Type B pancreatic cell (in vitro differentiated cells): ENCODE measurements at regions not wholly inside any gene's neighbourhood (a gene's known extent, or its start where the extent isn't known, plus 50 kb on each side); places are given as distances from the start of the nearest gene placed in this dataset.

Experiments used
- DNase-seq: peaks from one replicate; pipeline ENCODE4 v3.0.0; 2021; ENCODE audit warnings: mixed read lengths; ENCODE audit not compliant: unreplicated experiment; ENCODE audit errors: extremely low spot score
- H3K27ac Mint-ChIP-seq: 2 replicates; pipeline ENCODE4 v1.8.0; 2021; ENCODE audit warnings: mild to moderate bottlenecking, mixed read lengths
- H3K27me3 Mint-ChIP-seq: 2 replicates; pipeline ENCODE4 v1.8.0; 2021; ENCODE audit warnings: mixed read lengths
- H3K36me3 Mint-ChIP-seq: 2 replicates; pipeline ENCODE4 v1.8.0; 2021; ENCODE audit warnings: mixed read lengths
- H3K4me1 Mint-ChIP-seq: one replicate; pipeline ENCODE4 v1.8.0; 2021; ENCODE audit warnings: mixed read lengths; ENCODE audit not compliant: unreplicated experiment
- H3K4me3 Mint-ChIP-seq: 2 replicates; pipeline ENCODE4 v1.8.0; 2021; ENCODE audit warnings: mild to moderate bottlenecking, mixed read lengths
- H3K9me3 Mint-ChIP-seq: 2 replicates; pipeline ENCODE4 v1.8.0; 2021; ENCODE audit warnings: mixed read lengths
- TF ChIP-seq, protein P1 (sequence below): fragments of 200-600 bp; sonication (generic); conservative IDR thresholded peaks from 2 replicates; pipeline ENCODE4 v1.5.0; 2021; ENCODE audit warnings: antibody characterized with exemption, mild to moderate bottlenecking

DNA sequence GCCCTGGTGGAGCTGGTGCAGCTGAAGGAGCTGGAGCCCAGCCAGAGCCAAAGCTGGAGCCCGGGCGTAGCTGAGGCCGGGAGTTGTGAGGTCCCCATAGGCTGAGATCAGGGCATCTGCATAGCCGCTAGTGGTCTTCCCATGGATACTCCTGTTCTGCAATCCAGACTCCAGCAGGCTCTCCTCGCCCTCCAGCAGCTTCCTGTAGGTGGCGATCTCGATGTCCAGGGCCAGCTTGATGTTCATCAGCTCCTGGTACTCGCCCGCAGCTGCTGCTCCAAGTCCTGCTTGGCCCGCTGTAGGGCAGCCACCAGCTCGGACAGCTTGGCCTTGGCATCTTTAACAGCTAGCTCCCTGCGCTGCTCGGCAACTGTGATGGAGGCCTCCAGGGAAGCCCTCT lies 966.1 kb downstream of the FSCB start:
- Mint-ChIP-seq H3K9me3 (no peaks in the 10 kb centered on the region), H3K4me1 (peaks cover 5% of the 10 kb centered on the region), H3K27me3 (no peaks in the 10 kb centered on the region), H3K36me3 (no peaks in the 10 kb centered on the region), H3K4me3 (no peak overlapping the region), H3K27ac (no peak overlapping the region)
- TF ChIP-seq, protein P1, sequence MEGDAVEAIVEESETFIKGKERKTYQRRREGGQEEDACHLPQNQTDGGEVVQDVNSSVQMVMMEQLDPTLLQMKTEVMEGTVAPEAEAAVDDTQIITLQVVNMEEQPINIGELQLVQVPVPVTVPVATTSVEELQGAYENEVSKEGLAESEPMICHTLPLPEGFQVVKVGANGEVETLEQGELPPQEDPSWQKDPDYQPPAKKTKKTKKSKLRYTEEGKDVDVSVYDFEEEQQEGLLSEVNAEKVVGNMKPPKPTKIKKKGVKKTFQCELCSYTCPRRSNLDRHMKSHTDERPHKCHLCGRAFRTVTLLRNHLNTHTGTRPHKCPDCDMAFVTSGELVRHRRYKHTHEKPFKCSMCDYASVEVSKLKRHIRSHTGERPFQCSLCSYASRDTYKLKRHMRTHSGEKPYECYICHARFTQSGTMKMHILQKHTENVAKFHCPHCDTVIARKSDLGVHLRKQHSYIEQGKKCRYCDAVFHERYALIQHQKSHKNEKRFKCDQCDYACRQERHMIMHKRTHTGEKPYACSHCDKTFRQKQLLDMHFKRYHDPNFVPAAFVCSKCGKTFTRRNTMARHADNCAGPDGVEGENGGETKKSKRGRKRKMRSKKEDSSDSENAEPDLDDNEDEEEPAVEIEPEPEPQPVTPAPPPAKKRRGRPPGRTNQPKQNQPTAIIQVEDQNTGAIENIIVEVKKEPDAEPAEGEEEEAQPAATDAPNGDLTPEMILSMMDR = no peak
- no peak for DNase-seq

DNA sequence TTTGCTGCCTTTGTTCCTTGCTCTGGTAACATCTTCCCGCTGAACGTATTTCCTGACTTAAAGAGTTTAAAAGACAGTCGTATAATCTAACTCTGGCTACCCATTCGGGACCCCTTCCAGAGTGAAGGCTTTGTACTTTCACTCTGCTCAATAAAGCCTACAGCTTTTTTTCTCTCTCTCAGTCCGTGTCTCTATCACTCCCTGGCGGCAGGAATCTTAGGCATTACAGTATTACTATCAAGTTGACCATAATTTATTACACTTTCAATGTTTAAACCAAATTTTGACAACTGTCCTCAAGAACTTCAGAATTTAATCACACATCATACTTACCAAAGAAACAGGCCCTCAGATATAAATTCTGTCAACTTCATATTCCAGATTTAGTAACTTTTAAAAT lies 967.9 kb downstream of the FSCB start:
- TF ChIP-seq, protein P1 = peak; percentile 68
- peaks cover 5% of the 10 kb centered on the region for H3K4me1 Mint-ChIP-seq
- H3K4me3 Mint-ChIP-seq = no peak overlapping the region
- no peaks in the 10 kb centered on the region for H3K27me3 Mint-ChIP-seq
- peaks cover 6% of the 10 kb centered on the region for H3K9me3 Mint-ChIP-seq
- H3K36me3 Mint-ChIP-seq = no peaks in the 10 kb centered on the region
- DNase-seq = no peak
- H3K27ac Mint-ChIP-seq = no peak overlapping the region

DNA sequence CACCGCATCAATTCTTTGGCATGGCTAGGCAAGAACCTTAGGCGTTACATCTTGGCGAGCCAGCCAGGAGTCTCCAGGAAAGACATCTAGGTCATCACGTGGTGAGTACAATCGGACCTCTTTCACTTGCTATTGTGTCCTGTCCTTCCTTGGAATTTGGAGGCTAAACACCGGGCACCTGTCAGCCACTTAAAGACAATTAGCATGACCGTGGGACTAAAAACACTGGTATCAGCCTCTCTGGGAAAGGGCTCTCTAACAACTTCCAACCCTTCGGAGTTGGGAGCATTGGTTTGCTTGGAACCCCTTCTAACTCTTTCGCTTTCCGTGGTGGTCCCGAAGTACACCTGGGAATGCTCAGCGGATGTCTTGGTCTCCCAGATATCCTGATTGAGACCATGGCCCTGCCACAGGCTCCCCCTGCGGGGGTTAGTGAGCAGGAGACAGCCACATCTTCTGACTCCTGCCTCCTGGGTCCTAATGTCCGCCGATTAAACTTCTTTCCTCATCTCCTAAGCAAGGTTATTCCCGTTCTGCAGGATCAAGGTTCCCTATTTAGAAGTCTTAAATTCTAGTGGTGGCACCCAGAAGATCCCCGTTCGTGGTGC lies 971.7 kb downstream of the FSCB start:
- peaks cover 5% of the 10 kb centered on the region for H3K4me1 Mint-ChIP-seq
- H3K27ac Mint-ChIP-seq = no peak overlapping the region
- TF ChIP-seq, protein P1 = no peak
- H3K4me3 Mint-ChIP-seq = no peak overlapping the region
- peaks cover 6% of the 10 kb centered on the region for H3K9me3 Mint-ChIP-seq
- no peak for DNase-seq
- H3K36me3 Mint-ChIP-seq = no peaks in the 10 kb centered on the region
- H3K27me3 Mint-ChIP-seq = no peaks in the 10 kb centered on the region

DNA sequence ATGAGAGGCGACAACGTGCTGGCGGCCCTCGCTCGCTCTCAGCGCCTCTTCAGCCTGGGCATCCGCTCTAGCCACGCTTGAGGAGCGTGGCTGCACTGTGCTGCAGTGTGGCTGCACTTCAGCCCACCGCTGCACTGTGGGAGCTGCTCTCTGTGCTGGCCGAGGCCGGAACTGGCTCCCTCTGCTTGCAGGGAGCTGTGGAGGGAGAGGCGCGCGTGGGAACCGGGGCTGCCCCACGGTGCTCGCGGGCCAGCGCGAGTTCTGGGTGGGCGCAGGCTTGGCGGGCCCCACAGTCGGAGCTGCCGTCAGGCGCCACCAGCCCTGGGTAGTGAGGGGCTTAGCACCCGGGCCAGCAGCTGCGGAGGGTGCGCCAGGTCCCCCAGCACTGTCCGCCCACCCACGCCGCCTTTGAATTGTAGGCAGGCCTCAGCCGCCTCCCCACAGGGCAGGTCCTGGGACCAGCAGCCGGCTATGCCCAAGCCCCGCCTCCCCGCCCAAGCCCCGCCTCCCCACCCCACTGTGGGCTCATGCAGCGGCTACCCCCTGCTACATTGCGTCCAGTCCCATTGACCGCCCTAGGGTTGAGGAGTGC lies 974.2 kb downstream of the FSCB start:
- Mint-ChIP-seq H3K36me3 (no peaks in the 10 kb centered on the region), H3K27me3 (no peaks in the 10 kb centered on the region), H3K4me1 (no peaks in the 10 kb centered on the region), H3K4me3 (no peak overlapping the region), H3K9me3 (peaks cover 6% of the 10 kb centered on the region), H3K27ac (no peak overlapping the region)
- TF ChIP-seq, protein P1 = no peak
- DNase-seq = no peak

DNA sequence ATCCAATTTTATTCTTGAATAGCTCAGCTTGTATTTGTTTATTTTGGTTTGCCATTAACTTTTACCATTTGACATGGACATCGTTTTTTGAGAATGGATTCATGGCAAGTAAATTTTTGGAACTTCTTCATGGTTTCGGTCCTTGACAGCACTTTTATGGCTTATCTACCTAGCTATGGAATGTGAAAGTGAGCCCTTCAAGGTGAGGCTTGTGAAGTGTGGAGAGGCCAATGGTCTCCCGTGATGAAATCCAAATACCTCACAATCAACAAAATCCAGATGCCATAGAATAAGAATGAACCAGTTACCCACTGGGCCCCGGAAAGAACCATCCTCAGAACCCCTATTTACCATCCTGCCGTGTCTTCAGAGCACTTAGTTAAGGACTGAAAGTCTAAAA lies 978.8 kb downstream of the FSCB start:
- H3K27ac Mint-ChIP-seq = no peak overlapping the region
- TF ChIP-seq, protein P1 = no peak
- H3K4me3 Mint-ChIP-seq = no peak overlapping the region
- no peaks in the 10 kb centered on the region for H3K4me1 Mint-ChIP-seq
- H3K9me3 Mint-ChIP-seq = no peaks in the 10 kb centered on the region
- H3K36me3 Mint-ChIP-seq = no peaks in the 10 kb centered on the region
- no peaks in the 10 kb centered on the region for H3K27me3 Mint-ChIP-seq
- DNase-seq = no peak
